Uterus (tissue), 2 donors: ENCODE measurements at regions not wholly inside any gene's neighbourhood (a gene's known extent, or its start where the extent isn't known, plus 50 kb on each side); places are given as distances from the start of the nearest gene placed in this dataset.

Experiments used
- CTCF ChIP-seq, 4 experiments: fragments of 200-600 bp in 2 of 4; fragments of 450-650 bp in 2 of 4; sonication (generic) in 2 of 4; IDR thresholded peaks; one replicate each; pipeline ENCODE4 v1.5.1; 2016 to 2019; ENCODE audit warnings: antibody characterized with exemption in 4 of 4, mild to moderate bottlenecking in 2 of 4, moderate library complexity in 1 of 4
- POLR2A ChIP-seq, 2 donors: fragments of 450-650 bp; IDR thresholded peaks; one replicate each; pipeline ENCODE4 v1.6.1; 2016; ENCODE audit warnings: antibody characterized with exemption in 2 of 2, mild to moderate bottlenecking in 1 of 2, moderate library complexity in 1 of 2

GRCh38 chr3:535566-536416 is 339.2 kb downstream of the CHL1 start:
- no peak for TF ChIP-seq POLR2A (IDR thresholded peaks at IDR 0.05)
- no peak for TF ChIP-seq CTCF (IDR thresholded peaks at IDR 0.05)
